ENCODE measurements at regions not wholly inside any gene's neighbourhood (a gene's known extent, or its start where the extent isn't known, plus 50 kb on each side); places are given as distances from the start of the nearest gene placed in this dataset.

GRCh38 chr5:52491818-52492217, 295.9 kb upstream of the ITGA1 start:
- Mint-ChIP-seq H3K27ac (ENCODE audit: unreplicated experiment) (no peak overlapping the region), H3K4me1 (ENCODE audit: unreplicated experiment) (no peaks in the 10 kb centered on the region), H3K9me3 (ENCODE audit: unreplicated experiment) (no peaks in the 10 kb centered on the region), H3K27me3 (ENCODE audit: unreplicated experiment) (no peaks in the 10 kb centered on the region), H3K36me3 (ENCODE audit: low read depth, unreplicated experiment) (no peaks in the 10 kb centered on the region), H3K4me3 (ENCODE audit: unreplicated experiment) (no peak overlapping the region)
- no peak for TF ChIP-seq CTCF (IDR thresholded peaks at IDR 0.05; ENCODE audit: unreplicated experiment)
- no peak for DNase-seq (ENCODE audit: low spot score)

GRCh38 chr5:52497133-52497693, 290.5 kb upstream of the ITGA1 start:
- no peaks in the 10 kb centered on the region for H3K9me3 Mint-ChIP-seq (ENCODE audit: unreplicated experiment)
- no peak overlapping the region for H3K27ac Mint-ChIP-seq (ENCODE audit: unreplicated experiment)
- H3K4me3 Mint-ChIP-seq (ENCODE audit: unreplicated experiment): no peak overlapping the region
- DNase-seq (ENCODE audit: low spot score): no peak
- no peaks in the 10 kb centered on the region for H3K27me3 Mint-ChIP-seq (ENCODE audit: unreplicated experiment)
- peaks cover 6% of the 10 kb centered on the region for H3K4me1 Mint-ChIP-seq (ENCODE audit: unreplicated experiment)
- no peak for TF ChIP-seq CTCF (IDR thresholded peaks at IDR 0.05; ENCODE audit: unreplicated experiment)
- H3K36me3 Mint-ChIP-seq (ENCODE audit: low read depth, unreplicated experiment): no peaks in the 10 kb centered on the region

DNA sequence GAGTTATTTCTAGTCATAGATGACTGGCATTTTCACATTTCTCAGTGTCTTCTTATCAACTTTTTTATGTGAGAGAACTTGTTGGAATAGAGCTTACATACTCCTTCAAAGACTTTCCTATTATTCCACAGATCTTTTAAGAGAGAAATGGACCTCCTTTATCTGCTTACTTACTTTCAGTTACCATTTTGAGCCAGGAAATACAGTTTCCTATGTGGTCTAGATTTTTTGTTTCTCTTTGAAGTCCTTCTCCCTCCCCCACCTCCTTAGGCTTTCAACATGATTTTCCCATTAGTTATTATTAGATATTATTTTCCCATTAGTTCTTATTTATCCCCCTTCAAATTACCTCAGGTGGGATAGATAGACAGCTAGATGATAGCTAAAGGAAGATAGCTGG, 289.1 kb upstream of the ITGA1 start:
- Mint-ChIP-seq H3K4me1 (ENCODE audit: unreplicated experiment) (peaks cover 6% of the 10 kb centered on the region), H3K36me3 (ENCODE audit: low read depth, unreplicated experiment) (no peaks in the 10 kb centered on the region)
- no peak for TF ChIP-seq CTCF (IDR thresholded peaks at IDR 0.05; ENCODE audit: unreplicated experiment)

DNA sequence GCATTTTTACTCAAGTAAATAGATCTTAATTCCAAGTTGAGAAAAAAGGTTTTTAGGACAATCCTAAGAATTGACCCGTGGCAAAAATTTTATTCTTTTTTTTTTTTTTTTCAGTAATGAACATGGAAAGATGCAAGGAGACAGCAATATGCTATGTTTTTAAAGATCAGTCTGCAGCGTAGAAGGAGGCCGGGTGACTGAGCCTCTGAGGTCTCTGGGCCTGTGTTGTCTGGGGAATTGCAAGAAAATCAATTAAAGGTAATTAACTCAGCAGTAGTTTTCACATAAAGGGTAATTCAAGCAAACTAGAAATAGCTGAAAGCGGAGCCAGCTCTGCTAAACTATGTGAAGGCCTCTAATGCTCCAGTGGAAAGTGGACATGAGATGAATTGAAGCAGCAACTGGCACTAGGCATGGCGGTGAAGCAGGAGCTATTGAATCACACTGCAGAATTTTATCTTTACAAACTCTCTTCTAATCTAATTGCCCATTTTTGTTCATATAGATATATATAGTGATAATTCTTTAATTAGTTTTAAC, 285.2 kb upstream of the ITGA1 start:
- DNase-seq (ENCODE audit: low spot score): no peak
- no peak overlapping the region for H3K27ac Mint-ChIP-seq (ENCODE audit: unreplicated experiment)

More for the DNA sequence above, 289.1 kb upstream of the ITGA1 start:
- Mint-ChIP-seq H3K4me3 (ENCODE audit: unreplicated experiment) (no peak overlapping the region), H3K27ac (ENCODE audit: unreplicated experiment) (no peak overlapping the region), H3K9me3 (ENCODE audit: unreplicated experiment) (no peaks in the 10 kb centered on the region), H3K27me3 (ENCODE audit: unreplicated experiment) (no peaks in the 10 kb centered on the region)
- DNase-seq (ENCODE audit: low spot score): no peak

More for the DNA sequence above, 285.2 kb upstream of the ITGA1 start:
- Mint-ChIP-seq H3K4me3 (ENCODE audit: unreplicated experiment) (no peak overlapping the region), H3K4me1 (ENCODE audit: unreplicated experiment) (peaks cover 10% of the 10 kb centered on the region), H3K9me3 (ENCODE audit: unreplicated experiment) (no peaks in the 10 kb centered on the region), H3K27me3 (ENCODE audit: unreplicated experiment) (no peaks in the 10 kb centered on the region), H3K36me3 (ENCODE audit: low read depth, unreplicated experiment) (no peaks in the 10 kb centered on the region)
- TF ChIP-seq CTCF (IDR thresholded peaks at IDR 0.05; ENCODE audit: unreplicated experiment): no peak

All from endothelial cell (in vitro differentiated cells).